ENCODE measurements at regions not wholly inside any gene's neighbourhood (a gene's known extent, or its start where the extent isn't known, plus 50 kb on each side); places are given as distances from the start of the nearest gene placed in this dataset.

- no peak overlapping the region for H3K4me3 ChIP-seq (ENCODE audit: low read length)
- no peak overlapping the region for H3K9ac ChIP-seq (ENCODE audit: low read length)
- H3K9me3 ChIP-seq (ENCODE audit: control insufficient read depth, low read length): no peaks in the 10 kb centered on the region
- no peaks in the 10 kb centered on the region for H3K27me3 ChIP-seq (ENCODE audit: control insufficient read depth, insufficient read depth, low read length)
- no peaks in the 10 kb centered on the region for H3K36me3 ChIP-seq (ENCODE audit: control insufficient read depth, insufficient read depth, low read length)
- H3K4me1 ChIP-seq (ENCODE audit: control insufficient read depth, insufficient read depth, low read length): peaks cover 35% of the 10 kb centered on the region
These were observed 62.8 kb upstream of the CD93 start for GRCh38 chr20:23148731-23149570.

DNA sequence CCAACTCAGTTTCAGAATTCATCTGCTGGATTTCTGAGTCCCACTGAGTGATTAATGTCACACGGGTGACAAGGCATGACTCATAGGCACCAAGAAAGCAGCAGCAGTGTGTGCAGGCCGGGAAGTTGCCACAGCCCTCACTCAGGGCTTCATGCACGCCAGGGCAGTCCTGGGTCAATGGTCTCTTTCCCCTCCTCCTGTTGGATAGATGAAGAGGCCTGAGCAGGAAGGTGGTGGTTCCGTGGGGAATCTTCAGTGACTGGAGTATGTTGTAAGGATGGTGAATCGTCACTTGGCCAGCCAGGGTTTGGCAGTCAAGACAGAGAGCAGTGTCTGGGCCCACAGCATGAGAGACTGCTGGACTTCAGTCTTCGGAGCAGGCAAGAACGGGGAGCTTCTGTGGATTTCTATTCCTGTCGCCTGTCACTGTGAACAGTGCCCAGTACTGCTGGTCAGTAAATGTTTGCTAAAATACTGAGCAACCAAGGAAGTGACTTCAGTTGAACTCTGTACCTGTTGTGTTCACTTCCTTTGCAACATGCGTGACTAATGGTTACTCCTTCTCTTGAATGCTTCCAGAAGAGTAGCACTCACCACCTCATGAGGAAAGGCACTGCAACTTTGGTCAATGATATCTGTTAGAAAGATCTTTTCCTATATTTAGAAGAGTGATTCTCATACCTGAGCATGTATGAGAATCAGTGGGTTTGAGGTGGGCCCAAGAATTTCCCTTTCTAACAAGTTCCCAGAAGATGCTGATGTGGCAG is 62.0 kb upstream of the CD93 start:
- Histone ChIP-seq H3K27me3 (ENCODE audit: control insufficient read depth, insufficient read depth, low read length) (no peaks in the 10 kb centered on the region), H3K4me1 (ENCODE audit: control insufficient read depth, insufficient read depth, low read length) (peaks cover 35% of the 10 kb centered on the region), H3K9ac (ENCODE audit: low read length) (peak overlapping the region; percentile 32), H3K4me3 (ENCODE audit: low read length) (no peak overlapping the region), H3K9me3 (ENCODE audit: control insufficient read depth, low read length) (no peaks in the 10 kb centered on the region), H3K36me3 (ENCODE audit: control insufficient read depth, insufficient read depth, low read length) (no peaks in the 10 kb centered on the region)

DNA sequence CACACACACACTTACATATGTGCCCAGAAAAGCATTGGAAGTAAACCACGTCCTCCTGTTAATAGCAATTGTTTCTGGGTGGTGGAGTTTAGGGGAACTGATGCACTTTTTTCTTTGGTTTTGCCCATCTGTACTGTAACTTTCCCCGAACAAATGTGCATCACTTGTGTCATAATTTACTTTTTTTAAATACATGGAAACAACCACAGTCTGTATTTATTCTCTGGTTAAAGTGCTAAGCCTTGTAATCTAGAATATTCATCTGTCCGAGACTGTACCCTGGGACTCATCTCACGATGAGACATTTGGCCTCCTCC is 61.5 kb upstream of the CD93 start:
- Histone ChIP-seq H3K4me1 (ENCODE audit: control insufficient read depth, insufficient read depth, low read length) (peaks cover 39% of the 10 kb centered on the region), H3K9ac (ENCODE audit: low read length) (no peak overlapping the region), H3K27me3 (ENCODE audit: control insufficient read depth, insufficient read depth, low read length) (no peaks in the 10 kb centered on the region), H3K36me3 (ENCODE audit: control insufficient read depth, insufficient read depth, low read length) (no peaks in the 10 kb centered on the region), H3K9me3 (ENCODE audit: control insufficient read depth, low read length) (no peaks in the 10 kb centered on the region), H3K4me3 (ENCODE audit: low read length) (no peak overlapping the region)

DNA sequence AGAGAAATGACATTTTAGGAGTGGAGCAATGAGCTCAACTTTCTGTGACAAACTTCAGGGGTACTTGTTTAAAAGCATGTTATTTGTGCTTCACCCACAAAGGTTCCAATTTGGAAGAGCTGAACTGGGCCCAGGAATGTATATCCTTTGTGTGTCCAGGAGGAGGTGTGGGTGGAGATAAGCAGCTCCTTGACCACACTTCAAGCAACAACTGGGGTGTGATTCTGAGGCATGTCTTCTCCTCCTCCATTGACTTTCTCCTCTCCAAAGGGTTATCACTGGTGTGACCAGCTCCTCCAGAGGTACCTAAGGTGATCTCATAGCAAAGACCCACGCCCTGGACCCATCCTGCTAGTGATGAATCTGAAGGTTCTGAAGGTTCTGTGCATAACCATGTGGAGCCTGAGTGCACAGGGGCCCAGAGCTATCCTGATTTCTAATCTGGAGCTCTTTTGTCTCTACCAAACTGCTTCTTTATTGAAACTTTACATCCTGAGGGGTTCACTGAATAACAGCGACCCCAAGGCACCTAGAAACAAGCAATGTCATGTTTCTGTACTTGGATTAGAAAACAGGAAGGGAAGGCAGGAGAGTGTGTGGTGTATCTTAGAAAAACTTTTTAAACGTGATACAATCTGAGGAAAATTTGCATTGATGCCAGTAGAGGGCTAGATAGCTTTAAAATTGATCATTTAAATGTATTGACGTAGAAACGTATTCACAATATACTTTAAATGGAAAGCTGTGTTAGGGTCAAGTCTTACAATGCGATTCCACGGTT is 60.9 kb upstream of the CD93 start:
- no peaks in the 10 kb centered on the region for H3K36me3 ChIP-seq (ENCODE audit: control insufficient read depth, insufficient read depth, low read length)
- no peaks in the 10 kb centered on the region for H3K9me3 ChIP-seq (ENCODE audit: control insufficient read depth, low read length)
- no peak overlapping the region for H3K9ac ChIP-seq (ENCODE audit: low read length)
- no peak overlapping the region for H3K4me3 ChIP-seq (ENCODE audit: low read length)
- no peaks in the 10 kb centered on the region for H3K27me3 ChIP-seq (ENCODE audit: control insufficient read depth, insufficient read depth, low read length)
- H3K4me1 ChIP-seq (ENCODE audit: control insufficient read depth, insufficient read depth, low read length): peaks cover 39% of the 10 kb centered on the region

GRCh38 chr20:23146181-23146580 is 60.1 kb upstream of the CD93 start:
- Histone ChIP-seq H3K4me1 (ENCODE audit: control insufficient read depth, insufficient read depth, low read length) (peaks cover 35% of the 10 kb centered on the region), H3K9me3 (ENCODE audit: control insufficient read depth, low read length) (no peaks in the 10 kb centered on the region), H3K9ac (ENCODE audit: low read length) (no peak overlapping the region), H3K4me3 (ENCODE audit: low read length) (no peak overlapping the region), H3K36me3 (ENCODE audit: control insufficient read depth, insufficient read depth, low read length) (no peaks in the 10 kb centered on the region), H3K27me3 (ENCODE audit: control insufficient read depth, insufficient read depth, low read length) (no peaks in the 10 kb centered on the region)

- H3K27me3 ChIP-seq (ENCODE audit: control insufficient read depth, insufficient read depth, low read length): no peaks in the 10 kb centered on the region
- H3K4me3 ChIP-seq (ENCODE audit: low read length): no peak overlapping the region
- H3K9ac ChIP-seq (ENCODE audit: low read length): no peak overlapping the region
- H3K9me3 ChIP-seq (ENCODE audit: control insufficient read depth, low read length): no peaks in the 10 kb centered on the region
- no peaks in the 10 kb centered on the region for H3K36me3 ChIP-seq (ENCODE audit: control insufficient read depth, insufficient read depth, low read length)
- H3K4me1 ChIP-seq (ENCODE audit: control insufficient read depth, insufficient read depth, low read length): peaks cover 35% of the 10 kb centered on the region
These were observed 59.2 kb upstream of the CD93 start for GRCh38 chr20:23145281-23145700.

- Histone ChIP-seq H3K4me3 (ENCODE audit: low read length) (no peak overlapping the region), H3K36me3 (ENCODE audit: control insufficient read depth, insufficient read depth, low read length) (no peaks in the 10 kb centered on the region), H3K9me3 (ENCODE audit: control insufficient read depth, low read length) (no peaks in the 10 kb centered on the region), H3K9ac (ENCODE audit: low read length) (no peak overlapping the region), H3K4me1 (ENCODE audit: control insufficient read depth, insufficient read depth, low read length) (peaks cover 35% of the 10 kb centered on the region), H3K27me3 (ENCODE audit: control insufficient read depth, insufficient read depth, low read length) (no peaks in the 10 kb centered on the region)
These were observed 58.7 kb upstream of the CD93 start for GRCh38 chr20:23144856-23145255.

DNA sequence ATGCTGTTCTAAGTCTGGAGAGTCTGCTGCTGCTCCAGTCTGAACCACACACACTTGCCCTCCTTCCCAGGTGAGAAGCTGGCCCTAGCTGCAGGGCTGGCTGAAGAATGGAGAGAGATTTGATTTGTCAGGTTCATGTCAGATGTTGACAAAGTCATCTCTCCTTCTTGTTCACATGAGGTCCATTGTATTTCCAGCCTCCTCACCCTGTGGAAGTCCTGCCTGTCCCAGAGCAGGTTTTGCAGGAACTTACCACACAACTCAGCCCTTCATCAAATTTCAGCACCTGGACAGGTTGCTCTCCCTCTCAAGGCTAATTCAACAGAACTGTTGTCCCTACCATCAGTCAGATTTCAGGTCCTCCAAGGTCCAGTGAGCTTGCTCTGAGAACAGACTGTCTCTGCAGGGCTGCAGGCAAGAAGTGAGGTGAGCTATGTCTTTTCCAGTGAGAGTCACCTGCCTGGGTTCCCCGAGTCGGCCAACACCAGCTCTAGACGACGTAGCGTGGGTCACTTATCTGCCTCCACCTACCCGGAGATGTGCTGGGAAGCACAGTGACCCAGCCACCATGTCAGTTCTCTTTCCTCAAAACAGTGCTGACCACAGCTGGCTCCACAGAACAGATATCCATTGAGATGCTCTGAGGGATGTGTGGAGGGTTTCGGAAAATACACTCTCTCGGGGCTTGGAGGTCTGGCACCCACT is 58.0 kb upstream of the CD93 start:
- Histone ChIP-seq H3K4me3 (ENCODE audit: low read length) (no peak overlapping the region), H3K36me3 (ENCODE audit: control insufficient read depth, insufficient read depth, low read length) (no peaks in the 10 kb centered on the region), H3K9ac (ENCODE audit: low read length) (no peak overlapping the region), H3K27me3 (ENCODE audit: control insufficient read depth, insufficient read depth, low read length) (no peaks in the 10 kb centered on the region), H3K9me3 (ENCODE audit: control insufficient read depth, low read length) (no peaks in the 10 kb centered on the region), H3K4me1 (ENCODE audit: control insufficient read depth, insufficient read depth, low read length) (peaks cover 35% of the 10 kb centered on the region)

GRCh38 chr20:23143098-23143497 is 57.0 kb upstream of the CD93 start:
- H3K36me3 ChIP-seq (ENCODE audit: control insufficient read depth, insufficient read depth, low read length): no peaks in the 10 kb centered on the region
- H3K4me3 ChIP-seq (ENCODE audit: low read length): no peak overlapping the region
- H3K9ac ChIP-seq (ENCODE audit: low read length): no peak overlapping the region
- H3K27me3 ChIP-seq (ENCODE audit: control insufficient read depth, insufficient read depth, low read length): no peaks in the 10 kb centered on the region
- H3K4me1 ChIP-seq (ENCODE audit: control insufficient read depth, insufficient read depth, low read length): peaks cover 29% of the 10 kb centered on the region
- no peaks in the 10 kb centered on the region for H3K9me3 ChIP-seq (ENCODE audit: control insufficient read depth, low read length)

GRCh38 chr20:23142162-23143050 is 56.3 kb upstream of the CD93 start:
- Histone ChIP-seq H3K9me3 (ENCODE audit: control insufficient read depth, low read length) (no peaks in the 10 kb centered on the region), H3K36me3 (ENCODE audit: control insufficient read depth, insufficient read depth, low read length) (no peaks in the 10 kb centered on the region), H3K9ac (ENCODE audit: low read length) (no peak overlapping the region), H3K27me3 (ENCODE audit: control insufficient read depth, insufficient read depth, low read length) (no peaks in the 10 kb centered on the region), H3K4me1 (ENCODE audit: control insufficient read depth, insufficient read depth, low read length) (peaks cover 22% of the 10 kb centered on the region), H3K4me3 (ENCODE audit: low read length) (no peak overlapping the region)

All from mucosa of stomach (tissue), 1 donor.